Adrenal gland (tissue), 5 donors: ENCODE measurements at regions not wholly inside any gene's neighbourhood (a gene's known extent, or its start where the extent isn't known, plus 50 kb on each side); places are given as distances from the start of the nearest gene placed in this dataset.

Experiments used
- POLR2A ChIP-seq, 2 donors: fragments of 450-650 bp; IDR thresholded peaks; one replicate each; pipeline ENCODE4 v1.6.1; 2017; ENCODE audit warnings: antibody characterized with exemption in 2 of 2, mild to moderate bottlenecking in 2 of 2, moderate library complexity in 1 of 2
- TF ChIP-seq, protein P1 (sequence below), 6 experiments: fragments of 450-650 bp in 4 of 6; fragments of 200-600 bp in 2 of 6; sonication (generic) in 1 of 6; IDR thresholded peaks; 1 replicate in 5 of 6; 2 replicates in 1 of 6; pipeline versions ENCODE4 v1.5.1 to v1.8.0; 2016 to 2021; ENCODE audit warnings: antibody characterized with exemption in 6 of 6, mild to moderate bottlenecking in 2 of 6, moderate library complexity in 1 of 6
- donor health status: DM: no; HTN: no; CAD: no.

DNA sequence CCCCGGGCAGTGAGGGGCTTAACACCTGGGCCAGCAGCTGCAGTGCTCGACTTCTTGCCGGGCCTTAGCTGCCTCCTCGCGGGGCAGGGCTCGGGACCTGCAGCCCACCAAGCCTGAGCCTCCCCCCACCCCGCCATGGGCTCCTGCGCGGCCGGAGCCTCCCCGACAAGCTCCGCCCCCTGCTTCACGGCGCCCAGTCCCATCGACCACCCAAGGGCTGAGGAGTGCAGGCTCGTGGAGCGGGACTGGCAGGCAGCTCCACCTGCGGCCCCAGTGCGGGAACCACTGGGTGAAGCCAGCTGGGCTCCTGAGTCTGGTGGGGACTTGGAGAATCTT lies 67.8 kb upstream of the NR5A2 start:
- TF ChIP-seq, protein P1, sequence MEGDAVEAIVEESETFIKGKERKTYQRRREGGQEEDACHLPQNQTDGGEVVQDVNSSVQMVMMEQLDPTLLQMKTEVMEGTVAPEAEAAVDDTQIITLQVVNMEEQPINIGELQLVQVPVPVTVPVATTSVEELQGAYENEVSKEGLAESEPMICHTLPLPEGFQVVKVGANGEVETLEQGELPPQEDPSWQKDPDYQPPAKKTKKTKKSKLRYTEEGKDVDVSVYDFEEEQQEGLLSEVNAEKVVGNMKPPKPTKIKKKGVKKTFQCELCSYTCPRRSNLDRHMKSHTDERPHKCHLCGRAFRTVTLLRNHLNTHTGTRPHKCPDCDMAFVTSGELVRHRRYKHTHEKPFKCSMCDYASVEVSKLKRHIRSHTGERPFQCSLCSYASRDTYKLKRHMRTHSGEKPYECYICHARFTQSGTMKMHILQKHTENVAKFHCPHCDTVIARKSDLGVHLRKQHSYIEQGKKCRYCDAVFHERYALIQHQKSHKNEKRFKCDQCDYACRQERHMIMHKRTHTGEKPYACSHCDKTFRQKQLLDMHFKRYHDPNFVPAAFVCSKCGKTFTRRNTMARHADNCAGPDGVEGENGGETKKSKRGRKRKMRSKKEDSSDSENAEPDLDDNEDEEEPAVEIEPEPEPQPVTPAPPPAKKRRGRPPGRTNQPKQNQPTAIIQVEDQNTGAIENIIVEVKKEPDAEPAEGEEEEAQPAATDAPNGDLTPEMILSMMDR (IDR thresholded peaks at IDR 0.05), result no peak
- no peak for TF ChIP-seq POLR2A (IDR thresholded peaks at IDR 0.05)
